ENCODE measurements at regions not wholly inside any gene's neighbourhood (a gene's known extent, or its start where the extent isn't known, plus 50 kb on each side); places are given as distances from the start of the nearest gene placed in this dataset.

- Histone ChIP-seq H3K9me3 (peaks cover 0 to 2% of the 10 kb centered on the region in 2 donors), H3K36me3 (no peaks in the 10 kb centered on the region), H3K27me3 (no peaks in the 10 kb centered on the region), H3K27ac (no peak overlapping the region), H3K4me3 (no peak overlapping the region), H3K4me1 (ENCODE audit: insufficient read depth) (no peaks in the 10 kb centered on the region)
- intact Hi-C loops (cut with DNase I): no loop called here
- WGBS, 3 donors: 82 to 92% (median 83%) methylated on average over 8 of the region's 8 CpGs
- no peak for DNase-seq
- TF ChIP-seq CTCF (IDR thresholded peaks at IDR 0.05): no peak
- no peak for TF ChIP-seq EP300 (IDR thresholded peaks at IDR 0.05)
- TF ChIP-seq POLR2A (IDR thresholded peaks at IDR 0.05): no peak
These were observed 62.9 kb upstream of the MOCS1 start for GRCh38 chr6:39997101-39997635.

- WGBS, 3 donors: 84 to 92% (median 86%) methylated on average over 4 of the region's 4 CpGs
- TF ChIP-seq EP300 (IDR thresholded peaks at IDR 0.05) (no peak), CTCF (IDR thresholded peaks at IDR 0.05) (no peak), POLR2A (IDR thresholded peaks at IDR 0.05) (no peak)
- no peak overlapping the region for H3K27ac ChIP-seq
- intact Hi-C loops (cut with DNase I): no loop called here
- H3K36me3 ChIP-seq: no peaks in the 10 kb centered on the region
- no peaks in the 10 kb centered on the region for H3K27me3 ChIP-seq
- DNase-seq: no peak
- no peaks in the 10 kb centered on the region for H3K4me1 ChIP-seq (ENCODE audit: insufficient read depth)
- peaks cover 0 to 2% of the 10 kb centered on the region in 2 donors for H3K9me3 ChIP-seq
- no peak overlapping the region for H3K4me3 ChIP-seq
These were observed 61.4 kb upstream of the MOCS1 start for GRCh38 chr6:39995633-39996032.

GRCh38 chr6:39992861-39993622 is 58.8 kb upstream of the MOCS1 start:
- no peaks in the 10 kb centered on the region for H3K9me3 ChIP-seq
- no peak for DNase-seq
- H3K36me3 ChIP-seq: no peaks in the 10 kb centered on the region
- TF ChIP-seq CTCF (IDR thresholded peaks at IDR 0.05) (no peak), POLR2A (IDR thresholded peaks at IDR 0.05) (no peak), EP300 (IDR thresholded peaks at IDR 0.05) (no peak)
- no peak overlapping the region for H3K27ac ChIP-seq
- no peaks in the 10 kb centered on the region for H3K4me1 ChIP-seq (ENCODE audit: insufficient read depth)
- H3K4me3 ChIP-seq: no peak overlapping the region
- intact Hi-C loops (cut with DNase I): no loop called here
- no peaks in the 10 kb centered on the region for H3K27me3 ChIP-seq
- WGBS, 3 donors: 52 to 55% (median 53%) methylated on average over 7 of the region's 7 CpGs
